Skeletal muscle satellite cell (primary cell): ENCODE measurements at regions not wholly inside any gene's neighbourhood (a gene's known extent, or its start where the extent isn't known, plus 50 kb on each side); places are given as distances from the start of the nearest gene placed in this dataset.
"Not testable (repeated sequence)": the region's sequence is repeated elsewhere in the genome, so short reads cannot be mapped to it uniquely, and the experiment has no call there.

Source experiments
- H3K27me3 ChIP-seq: 2 replicates; pipeline ENCODE4 v1.7.0; 2013; ENCODE audit warnings: low read length; ENCODE audit not compliant: control insufficient read depth, insufficient read depth
- H3K36me3 ChIP-seq: 2 replicates; pipeline ENCODE4 v1.7.0; 2013; ENCODE audit warnings: mild to moderate bottlenecking, control low read depth, low read length; ENCODE audit not compliant: insufficient read depth
- H3K4me1 ChIP-seq: 2 replicates; pipeline ENCODE4 v1.7.0; 2013; ENCODE audit warnings: low read length; ENCODE audit not compliant: control insufficient read depth, insufficient read depth
- H3K4me2 ChIP-seq: 2 replicates; pipeline ENCODE4 v1.7.0; 2013; ENCODE audit warnings: mild to moderate bottlenecking, low read length
- H3K4me3 ChIP-seq: 2 replicates; pipeline ENCODE4 v1.7.0; 2013; ENCODE audit warnings: low read length
- H3K9ac ChIP-seq: 2 replicates; pipeline ENCODE4 v1.7.0; 2013; ENCODE audit warnings: mild to moderate bottlenecking, low read depth, low read length, moderate library complexity
- H3K9me3 ChIP-seq: replicated peaks from 2 replicates; pipeline ENCODE4 v1.7.0; 2013; ENCODE audit warnings: mild to moderate bottlenecking, control low read depth, low read length

GRCh38 chr12:17028348-17028747, 422.4 kb upstream of the LMO3 start:
- Histone ChIP-seq H3K36me3 (no peaks in the 10 kb centered on the region), H3K9ac (no peak overlapping the region), H3K4me2 (no peak overlapping the region), H3K27me3 (no peaks in the 10 kb centered on the region), H3K4me3 (no peak overlapping the region), H3K9me3 (no peaks in the 10 kb centered on the region), H3K4me1 (no peaks in the 10 kb centered on the region)

GRCh38 chr12:17025424-17025823, 419.5 kb upstream of the LMO3 start:
- not testable (repeated sequence) for H3K36me3 ChIP-seq, H3K4me1 ChIP-seq, H3K9me3 ChIP-seq, H3K4me3 ChIP-seq, H3K27me3 ChIP-seq, H3K9ac ChIP-seq, H3K4me2 ChIP-seq

GRCh38 chr12:17020765-17021164, 414.8 kb upstream of the LMO3 start:
- Histone ChIP-seq H3K9ac (no peak overlapping the region), H3K4me3 (no peak overlapping the region), H3K4me2 (no peak overlapping the region), H3K27me3 (no peaks in the 10 kb centered on the region), H3K4me1 (no peaks in the 10 kb centered on the region), H3K36me3 (no peaks in the 10 kb centered on the region), H3K9me3 (no peaks in the 10 kb centered on the region)

- H3K36me3 ChIP-seq, result no peaks in the 10 kb centered on the region
- no peak overlapping the region for H3K4me3 ChIP-seq
- no peak overlapping the region for H3K4me2 ChIP-seq
- H3K4me1 ChIP-seq, result no peaks in the 10 kb centered on the region
- H3K27me3 ChIP-seq, result no peaks in the 10 kb centered on the region
- H3K9ac ChIP-seq, result no peak overlapping the region
- no peaks in the 10 kb centered on the region for H3K9me3 ChIP-seq
These were observed 411.4 kb upstream of the LMO3 start for GRCh38 chr12:17017402-17017801.

GRCh38 chr12:17016116-17016864, 410.3 kb upstream of the LMO3 start:
- no peaks in the 10 kb centered on the region for H3K27me3 ChIP-seq
- no peaks in the 10 kb centered on the region for H3K9me3 ChIP-seq
- H3K4me1 ChIP-seq, result no peaks in the 10 kb centered on the region
- no peak overlapping the region for H3K9ac ChIP-seq
- no peak overlapping the region for H3K4me2 ChIP-seq
- H3K4me3 ChIP-seq, result no peak overlapping the region
- no peaks in the 10 kb centered on the region for H3K36me3 ChIP-seq

- H3K9me3 ChIP-seq, result no peaks in the 10 kb centered on the region
- no peaks in the 10 kb centered on the region for H3K27me3 ChIP-seq
- H3K4me3 ChIP-seq, result no peak overlapping the region
- H3K9ac ChIP-seq, result no peak overlapping the region
- H3K4me1 ChIP-seq, result no peaks in the 10 kb centered on the region
- no peaks in the 10 kb centered on the region for H3K36me3 ChIP-seq
- no peak overlapping the region for H3K4me2 ChIP-seq
These were observed 409.5 kb upstream of the LMO3 start for GRCh38 chr12:17015501-17015900.

- not testable (repeated sequence) for H3K27me3 ChIP-seq, H3K4me1 ChIP-seq, H3K9ac ChIP-seq, H3K36me3 ChIP-seq, H3K4me2 ChIP-seq, H3K9me3 ChIP-seq, H3K4me3 ChIP-seq
These were observed 401.6 kb upstream of the LMO3 start for GRCh38 chr12:17007442-17008040.

DNA sequence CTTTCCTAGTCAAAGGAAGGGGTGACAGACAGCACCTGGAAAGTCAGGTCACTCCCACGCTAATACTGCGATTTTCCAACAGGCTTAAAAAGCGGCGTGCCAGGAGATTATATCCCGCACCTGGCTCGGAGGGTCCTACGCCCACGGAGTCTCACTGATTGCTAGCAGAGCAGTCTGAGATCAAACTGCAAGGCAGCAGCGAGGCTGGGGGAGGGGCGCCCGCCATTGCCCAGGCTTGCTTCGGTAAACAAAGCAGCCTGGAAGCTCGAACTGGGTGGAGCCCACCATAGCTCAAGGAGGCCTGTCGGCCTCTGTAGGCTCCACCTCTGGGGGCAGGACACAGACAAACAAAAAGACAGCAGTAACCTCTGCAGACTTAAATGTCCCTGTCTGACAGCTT, 392.6 kb upstream of the LMO3 start:
- not testable (repeated sequence) for H3K27me3 ChIP-seq, H3K36me3 ChIP-seq, H3K4me1 ChIP-seq, H3K4me2 ChIP-seq, H3K9me3 ChIP-seq, H3K9ac ChIP-seq, H3K4me3 ChIP-seq

DNA sequence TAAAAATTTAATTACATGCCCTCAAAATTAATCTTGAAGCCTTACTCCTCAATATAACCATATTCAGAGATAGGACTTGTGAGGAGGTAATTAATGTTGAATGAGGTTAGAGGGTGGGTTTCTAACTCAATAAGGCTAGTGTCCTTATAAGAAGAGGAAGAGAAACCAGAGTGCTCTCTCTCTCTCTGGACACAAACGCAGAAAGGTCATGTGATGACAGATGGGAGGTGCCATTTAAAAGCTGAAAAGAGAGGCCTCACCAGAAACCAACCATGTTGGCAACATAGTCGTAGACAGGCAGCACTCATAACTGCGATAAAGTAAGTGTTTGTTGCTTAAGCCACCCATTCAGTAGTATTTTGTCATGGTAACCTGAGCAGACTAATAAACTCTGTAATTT, 378.5 kb upstream of the LMO3 start:
- Histone ChIP-seq H3K4me2 (no peak overlapping the region), H3K27me3 (no peaks in the 10 kb centered on the region), H3K4me1 (no peaks in the 10 kb centered on the region), H3K9me3 (no peaks in the 10 kb centered on the region), H3K9ac (no peak overlapping the region), H3K36me3 (no peaks in the 10 kb centered on the region), H3K4me3 (no peak overlapping the region)

- Histone ChIP-seq H3K4me2 (no peak overlapping the region), H3K4me3 (no peak overlapping the region), H3K27me3 (no peaks in the 10 kb centered on the region), H3K4me1 (no peaks in the 10 kb centered on the region), H3K9ac (no peak overlapping the region), H3K36me3 (no peaks in the 10 kb centered on the region), H3K9me3 (no peaks in the 10 kb centered on the region)
These were observed 367.2 kb upstream of the LMO3 start for GRCh38 chr12:16972923-16973770.

DNA sequence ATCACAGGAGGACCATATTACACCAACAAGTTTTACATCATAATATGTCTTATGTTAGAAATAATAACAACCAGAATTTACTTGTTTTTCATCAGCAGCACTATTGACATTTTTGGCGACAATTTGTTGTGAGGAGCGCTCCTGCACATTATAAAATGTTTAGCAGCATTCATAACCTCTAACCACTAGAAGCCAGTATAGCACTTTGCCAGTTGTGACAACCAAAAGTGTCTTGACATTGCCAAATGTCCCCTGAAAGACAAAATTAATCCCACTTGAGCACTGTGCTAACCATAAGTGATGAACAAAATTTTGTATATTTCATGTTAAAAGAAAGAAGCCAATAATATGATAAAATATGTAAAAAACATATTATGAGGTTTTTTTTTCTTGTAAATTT, 356.9 kb upstream of the LMO3 start:
- H3K4me2 ChIP-seq, result no peak overlapping the region
- no peak overlapping the region for H3K4me3 ChIP-seq
- H3K27me3 ChIP-seq, result no peaks in the 10 kb centered on the region
- no peaks in the 10 kb centered on the region for H3K4me1 ChIP-seq
- no peaks in the 10 kb centered on the region for H3K9me3 ChIP-seq
- H3K9ac ChIP-seq, result no peak overlapping the region
- no peaks in the 10 kb centered on the region for H3K36me3 ChIP-seq
